ENCODE measurements at regions not wholly inside any gene's neighbourhood (a gene's known extent, or its start where the extent isn't known, plus 50 kb on each side); places are given as distances from the start of the nearest gene placed in this dataset.

GRCh38 chr4:104166749-104167148, 327.9 kb downstream of the CXXC4 start:
- ATAC-seq (ENCODE audit: insufficient number of reproducible peaks, low FRiP score, low read depth) (no peak), DNase-seq (ENCODE audit: low spot score) (no peak)
- Histone ChIP-seq H3K27ac (no peak overlapping the region), H3K4me3 (no peak overlapping the region), H3K36me3 (no peaks in the 10 kb centered on the region), H3K4me1 (ENCODE audit: control insufficient read depth in 1 of 2, low read depth in 2 of 2) (peaks cover 0 to 4% of the 10 kb centered on the region in 2 donors), H3K9me3 (no peaks in the 10 kb centered on the region), H3K27me3 (replicated peaks; ENCODE audit: insufficient read depth) (no peaks in the 10 kb centered on the region)
- no peak for TF ChIP-seq CTCF (IDR thresholded peaks at IDR 0.05)

- no peak for ATAC-seq (ENCODE audit: insufficient number of reproducible peaks, low FRiP score, low read depth)
- H3K27me3 ChIP-seq (replicated peaks; ENCODE audit: insufficient read depth): no peaks in the 10 kb centered on the region
- H3K36me3 ChIP-seq: no peaks in the 10 kb centered on the region
These were observed 330.9 kb downstream of the CXXC4 start for GRCh38 chr4:104163820-104164219.

GRCh38 chr4:104146048-104146447, 348.6 kb downstream of the CXXC4 start:
- DNase-seq (ENCODE audit: low spot score) (no peak), ATAC-seq (ENCODE audit: insufficient number of reproducible peaks, low FRiP score, low read depth) (no peak)
- Histone ChIP-seq H3K27me3 (replicated peaks; ENCODE audit: insufficient read depth) (no peaks in the 10 kb centered on the region), H3K27ac (no peak overlapping the region), H3K9me3 (no peaks in the 10 kb centered on the region), H3K36me3 (no peaks in the 10 kb centered on the region), H3K4me3 (no peak overlapping the region), H3K4me1 (ENCODE audit: control insufficient read depth in 1 of 2, low read depth in 2 of 2) (no peaks in the 10 kb centered on the region)
- no peak for TF ChIP-seq CTCF (IDR thresholded peaks at IDR 0.05)

More at GRCh38 chr4:104163820-104164219, 330.9 kb downstream of the CXXC4 start:
- Histone ChIP-seq H3K27ac (no peak overlapping the region), H3K4me1 (ENCODE audit: control insufficient read depth in 1 of 2, low read depth in 2 of 2) (peaks cover 0 to 4% of the 10 kb centered on the region in 2 donors), H3K9me3 (no peaks in the 10 kb centered on the region), H3K4me3 (no peak overlapping the region)
- no peak for TF ChIP-seq CTCF (IDR thresholded peaks at IDR 0.05)
- no peak for DNase-seq (ENCODE audit: low spot score)

- Histone ChIP-seq H3K4me1 (ENCODE audit: control insufficient read depth in 1 of 2, low read depth in 2 of 2) (no peaks in the 10 kb centered on the region), H3K4me3 (no peak overlapping the region), H3K27ac (no peak overlapping the region), H3K9me3 (no peaks in the 10 kb centered on the region), H3K27me3 (replicated peaks; ENCODE audit: insufficient read depth) (no peaks in the 10 kb centered on the region), H3K36me3 (no peaks in the 10 kb centered on the region)
- DNase-seq (ENCODE audit: low spot score) (no peak), ATAC-seq (ENCODE audit: insufficient number of reproducible peaks, low FRiP score, low read depth) (no peak)
- TF ChIP-seq CTCF (IDR thresholded peaks at IDR 0.05): no peak
These were observed 356.6 kb downstream of the CXXC4 start for GRCh38 chr4:104138116-104138515.

GRCh38 chr4:104129243-104129642, 365.5 kb downstream of the CXXC4 start:
- no peak for ATAC-seq (ENCODE audit: insufficient number of reproducible peaks, low FRiP score, low read depth)
- DNase-seq (ENCODE audit: low spot score): no peak

More at GRCh38 chr4:104129243-104129642, 365.5 kb downstream of the CXXC4 start:
- H3K9me3 ChIP-seq: no peaks in the 10 kb centered on the region
- H3K4me3 ChIP-seq: no peak overlapping the region
- no peak for TF ChIP-seq CTCF (IDR thresholded peaks at IDR 0.05)
- H3K27me3 ChIP-seq (replicated peaks; ENCODE audit: insufficient read depth): no peaks in the 10 kb centered on the region
- H3K4me1 ChIP-seq (ENCODE audit: control insufficient read depth in 1 of 2, low read depth in 2 of 2): no peaks in the 10 kb centered on the region
- no peaks in the 10 kb centered on the region for H3K36me3 ChIP-seq
- H3K27ac ChIP-seq: no peak overlapping the region

Measured in thoracic aorta (tissue), 2 donors.